ENCODE measurements at regions not wholly inside any gene's neighbourhood (a gene's known extent, or its start where the extent isn't known, plus 50 kb on each side); places are given as distances from the start of the nearest gene placed in this dataset.
"Not testable (repeated sequence)": the region's sequence is repeated elsewhere in the genome, so short reads cannot be mapped to it uniquely, and the experiment has no call there.

DNA sequence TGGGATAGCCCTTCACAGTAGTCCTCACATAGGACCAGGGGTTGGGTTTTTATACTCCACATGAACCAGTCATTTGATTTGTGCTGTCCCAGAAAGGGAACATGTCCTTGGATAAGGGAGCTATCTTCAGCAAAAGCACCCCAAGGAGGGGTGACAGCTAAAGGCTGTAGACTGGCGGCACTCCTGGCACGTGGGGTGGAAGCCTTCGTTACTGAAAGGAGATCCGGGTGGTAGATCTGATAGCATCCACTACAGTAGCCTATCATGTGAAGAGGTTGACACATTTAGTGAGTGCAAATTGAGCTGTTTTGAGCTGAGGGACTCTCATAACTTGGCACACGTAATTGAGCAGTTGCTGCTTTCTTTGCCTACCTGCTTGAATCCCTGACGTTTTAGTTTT is 588.8 kb upstream of the GOLIM4 start:
- H3K27ac ChIP-seq (ENCODE audit: low read depth, low read length, poor library complexity, severe bottlenecking), result no peak overlapping the region
- H3K36me3 ChIP-seq (ENCODE audit: insufficient read depth, low read length), result no peaks in the 10 kb centered on the region
- H3K79me2 ChIP-seq (ENCODE audit: insufficient read depth, low read length), result no peaks in the 10 kb centered on the region
- no peaks in the 10 kb centered on the region for H3K9me2 ChIP-seq (ENCODE audit: low read depth, low read length)
- H3K4me2 ChIP-seq (ENCODE audit: low read length), result no peak overlapping the region
- H3K9ac ChIP-seq (ENCODE audit: low read length), result no peak overlapping the region
- H3K4me1 ChIP-seq (ENCODE audit: insufficient read depth, low read length, severe bottlenecking), result no peaks in the 10 kb centered on the region
- H3K27me3 ChIP-seq (ENCODE audit: insufficient read depth, low read length), result no peaks in the 10 kb centered on the region
- TF ChIP-seq EZH2 (IDR thresholded peaks at IDR 0.05; ENCODE audit: borderline replicate concordance, low read length) (no peak), CTCF (IDR thresholded peaks at IDR 0.05; ENCODE audit: low read length) (no peak)
- no peaks in the 10 kb centered on the region for H3K9me3 ChIP-seq (ENCODE audit: low read length)
- no peak overlapping the region for H3K4me3 ChIP-seq (ENCODE audit: low read depth, low read length, poor library complexity, severe bottlenecking)
- no peaks in the 10 kb centered on the region for H4K20me1 ChIP-seq (ENCODE audit: insufficient read depth, low read length)
- H2AFZ ChIP-seq (ENCODE audit: low read length), result no peak overlapping the region
- H3F3A ChIP-seq (ENCODE audit: insufficient read depth, low read length), result no peaks in the 10 kb centered on the region

DNA sequence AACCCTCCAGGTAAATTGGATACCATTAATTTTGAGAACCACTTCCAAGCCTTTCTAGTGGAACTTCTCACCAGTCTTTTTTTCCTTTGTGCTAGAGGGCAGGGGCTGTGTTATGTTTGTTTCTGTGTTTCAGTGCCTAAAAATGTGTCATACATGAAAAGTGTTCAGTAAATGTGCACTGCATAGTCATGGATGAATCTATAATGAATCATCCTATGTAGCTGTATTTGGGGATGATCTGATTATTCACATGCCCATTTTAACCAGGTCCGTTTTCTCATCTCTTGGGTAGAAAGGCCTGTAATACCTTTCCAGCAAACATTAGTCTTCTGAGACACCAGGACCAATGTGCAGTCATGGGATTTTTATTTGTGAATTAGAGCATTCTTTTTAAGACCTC is 583.0 kb upstream of the GOLIM4 start:
- Histone ChIP-seq H4K20me1 (ENCODE audit: insufficient read depth, low read length) (no peaks in the 10 kb centered on the region), H3K9ac (ENCODE audit: low read length) (no peak overlapping the region), H3K4me3 (ENCODE audit: low read depth, low read length, poor library complexity, severe bottlenecking) (no peak overlapping the region), H3K27ac (ENCODE audit: low read depth, low read length, poor library complexity, severe bottlenecking) (no peak overlapping the region), H3K36me3 (ENCODE audit: insufficient read depth, low read length) (no peaks in the 10 kb centered on the region), H3K9me2 (ENCODE audit: low read depth, low read length) (no peaks in the 10 kb centered on the region), H3K4me1 (ENCODE audit: insufficient read depth, low read length, severe bottlenecking) (no peaks in the 10 kb centered on the region), H2AFZ (ENCODE audit: low read length) (no peak overlapping the region), H3K9me3 (ENCODE audit: low read length) (no peaks in the 10 kb centered on the region), H3F3A (ENCODE audit: insufficient read depth, low read length) (no peaks in the 10 kb centered on the region), H3K27me3 (ENCODE audit: insufficient read depth, low read length) (no peaks in the 10 kb centered on the region), H3K79me2 (ENCODE audit: insufficient read depth, low read length) (no peaks in the 10 kb centered on the region), H3K4me2 (ENCODE audit: low read length) (no peak overlapping the region)
- no peak for TF ChIP-seq EZH2 (IDR thresholded peaks at IDR 0.05; ENCODE audit: borderline replicate concordance, low read length)
- TF ChIP-seq CTCF (IDR thresholded peaks at IDR 0.05; ENCODE audit: low read length), result no peak

GRCh38 chr3:168671091-168671490 is 575.4 kb upstream of the GOLIM4 start:
- Histone ChIP-seq H3K79me2 (ENCODE audit: insufficient read depth, low read length) (no peaks in the 10 kb centered on the region), H4K20me1 (ENCODE audit: insufficient read depth, low read length) (no peaks in the 10 kb centered on the region), H3F3A (ENCODE audit: insufficient read depth, low read length) (no peaks in the 10 kb centered on the region), H3K9me2 (ENCODE audit: low read depth, low read length) (no peaks in the 10 kb centered on the region), H3K36me3 (ENCODE audit: insufficient read depth, low read length) (no peaks in the 10 kb centered on the region), H2AFZ (ENCODE audit: low read length) (no peak overlapping the region), H3K9me3 (ENCODE audit: low read length) (no peaks in the 10 kb centered on the region), H3K9ac (ENCODE audit: low read length) (no peak overlapping the region), H3K27me3 (ENCODE audit: insufficient read depth, low read length) (no peaks in the 10 kb centered on the region), H3K4me2 (ENCODE audit: low read length) (no peak overlapping the region), H3K27ac (ENCODE audit: low read depth, low read length, poor library complexity, severe bottlenecking) (no peak overlapping the region), H3K4me1 (ENCODE audit: insufficient read depth, low read length, severe bottlenecking) (no peaks in the 10 kb centered on the region), H3K4me3 (ENCODE audit: low read depth, low read length, poor library complexity, severe bottlenecking) (no peak overlapping the region)
- TF ChIP-seq CTCF (IDR thresholded peaks at IDR 0.05; ENCODE audit: low read length) (no peak), EZH2 (IDR thresholded peaks at IDR 0.05; ENCODE audit: borderline replicate concordance, low read length) (no peak)

DNA sequence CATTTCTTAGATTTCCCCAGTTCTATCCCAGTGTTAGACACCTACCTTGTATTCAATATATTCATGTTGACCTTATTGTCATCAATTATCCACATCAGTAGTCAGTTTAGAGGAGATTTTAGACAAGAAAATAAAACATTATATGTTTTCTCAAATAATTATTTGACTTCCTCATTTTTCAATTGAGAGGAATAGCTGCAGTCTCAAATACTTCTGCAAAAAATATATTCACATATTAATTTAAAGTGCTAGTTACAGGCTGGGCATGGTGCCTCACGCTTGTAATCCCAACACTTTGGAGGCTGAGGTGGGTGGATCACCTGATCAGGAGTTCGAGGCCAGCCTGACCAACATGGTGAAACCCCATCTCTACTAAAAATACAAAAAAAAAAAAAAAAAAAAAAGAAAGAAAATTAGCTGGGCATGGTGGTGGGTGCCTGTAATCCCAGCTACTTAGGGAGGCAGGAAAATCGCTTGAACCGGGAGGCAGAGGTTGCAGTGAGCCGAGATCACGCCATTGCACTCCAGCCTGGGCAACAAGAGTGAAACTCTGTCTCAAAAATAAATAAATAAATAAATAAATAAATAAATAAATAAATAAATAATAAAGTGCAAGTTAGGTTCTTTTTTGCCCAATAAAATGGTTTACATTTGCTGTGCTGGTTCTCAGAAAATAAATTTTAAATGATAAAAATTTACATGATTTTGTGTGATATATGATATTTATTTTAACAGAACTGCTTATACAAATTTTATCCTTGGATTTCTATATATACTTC is 565.3 kb upstream of the GOLIM4 start:
- not testable (repeated sequence) for H3K36me3 ChIP-seq (ENCODE audit: insufficient read depth, low read length)

More for the DNA sequence above, 565.3 kb upstream of the GOLIM4 start:
- H3K27me3 ChIP-seq (ENCODE audit: insufficient read depth, low read length); H3K9me2 ChIP-seq (ENCODE audit: low read depth, low read length); H3K9me3 ChIP-seq (ENCODE audit: low read length); H2AFZ ChIP-seq (ENCODE audit: low read length); H3F3A ChIP-seq (ENCODE audit: insufficient read depth, low read length); H3K79me2 ChIP-seq (ENCODE audit: insufficient read depth, low read length); H3K4me3 ChIP-seq (ENCODE audit: low read depth, low read length, poor library complexity, severe bottlenecking); H3K4me2 ChIP-seq (ENCODE audit: low read length); H3K27ac ChIP-seq (ENCODE audit: low read depth, low read length, poor library complexity, severe bottlenecking); H4K20me1 ChIP-seq (ENCODE audit: insufficient read depth, low read length); H3K4me1 ChIP-seq (ENCODE audit: insufficient read depth, low read length, severe bottlenecking); H3K9ac ChIP-seq (ENCODE audit: low read length): not testable (repeated sequence)
